Loucy (cell line): ENCODE measurements at regions not wholly inside any gene's neighbourhood (a gene's known extent, or its start where the extent isn't known, plus 50 kb on each side); places are given as distances from the start of the nearest gene placed in this dataset.

Experiments
- H2AFZ ChIP-seq: fragments of 200-600 bp; sonication (generic); 2 replicates; pipeline ENCODE4 v1.6.0; 2016; ENCODE audit warnings: antibody characterized with exemption, mild to moderate bottlenecking, low read length, moderate library complexity
- H3F3A ChIP-seq: fragments of 200-600 bp; 2 replicates; pipeline ENCODE4 v1.6.0; 2016; ENCODE audit warnings: antibody characterized with exemption, low read depth, mild to moderate bottlenecking
- H3K27me3 ChIP-seq: fragments of 200-600 bp; sonication (generic); 2 replicates; pipeline ENCODE4 v1.6.1; 2014; ENCODE audit warnings: low read length, mild to moderate bottlenecking; ENCODE audit not compliant: insufficient read depth, poor library complexity, severe bottlenecking
- H3K36me3 ChIP-seq: fragments of 200-600 bp; sonication (generic); 2 replicates; pipeline ENCODE4 v1.6.1; 2016; ENCODE audit warnings: low read length; ENCODE audit not compliant: insufficient read depth
- H3K4me1 ChIP-seq: fragments of 200-600 bp; sonication (generic); 2 replicates; pipeline ENCODE4 v1.5.1; 2014; ENCODE audit warnings: low read length, mild to moderate bottlenecking; ENCODE audit not compliant: insufficient read depth, poor library complexity, severe bottlenecking
- H3K4me2 ChIP-seq: fragments of 200-600 bp; sonication (generic); 2 replicates; pipeline ENCODE4 v1.6.0; 2014; ENCODE audit warnings: antibody characterized with exemption, low read length, low read depth, mild to moderate bottlenecking; ENCODE audit not compliant: poor library complexity, severe bottlenecking
- H3K4me3 ChIP-seq: fragments of 200-600 bp; sonication (generic); 2 replicates; pipeline ENCODE4 v1.5.1; 2014; ENCODE audit warnings: low read length, mild to moderate bottlenecking, mixed read lengths; ENCODE audit not compliant: poor library complexity, severe bottlenecking
- H3K79me2 ChIP-seq: fragments of 200-600 bp; sonication (generic); 2 replicates; pipeline ENCODE4 v1.6.1; 2014; ENCODE audit warnings: low read length; ENCODE audit not compliant: insufficient read depth
- H3K9ac ChIP-seq: fragments of 200-600 bp; sonication (generic); 2 replicates; pipeline ENCODE4 v1.6.0; 2014; ENCODE audit warnings: mild to moderate bottlenecking, low read depth, low read length, moderate library complexity; ENCODE audit not compliant: poor library complexity, severe bottlenecking
- H3K9me2 ChIP-seq: fragments of 200-600 bp; sonication (generic); replicated peaks from 2 replicates; pipeline ENCODE4 v1.6.1; 2016; ENCODE audit warnings: low read depth, low read length, mixed read lengths
- H3K9me3 ChIP-seq: fragments of 200-600 bp; sonication (generic); 2 replicates; pipeline ENCODE4 v1.6.1; 2014; ENCODE audit warnings: mild to moderate bottlenecking, antibody characterized with exemption, low read length, low read depth; ENCODE audit not compliant: insufficient read depth
- H4K20me1 ChIP-seq: fragments of 200-600 bp; sonication (generic); 2 replicates; pipeline ENCODE4 v1.6.0; 2014; ENCODE audit warnings: antibody characterized with exemption, low read length, mild to moderate bottlenecking; ENCODE audit not compliant: insufficient read depth, poor library complexity, severe bottlenecking
- CTCF ChIP-seq: fragments of 200-600 bp; sonication (generic); conservative IDR thresholded peaks from 2 replicates; pipeline ENCODE4 v1.5.1; 2014; ENCODE audit warnings: mild to moderate bottlenecking, antibody characterized with exemption, low read length
- EZH2phosphoT487 ChIP-seq: fragments of 200-600 bp; IDR thresholded peaks from 2 replicates; pipeline ENCODE4 v1.6.1; 2018; ENCODE audit warnings: antibody characterized with exemption, mild to moderate bottlenecking, moderate library complexity, borderline replicate concordance

- TF ChIP-seq EZH2phosphoT487 = no peak
- TF ChIP-seq CTCF = no peak
- Histone ChIP-seq H2AFZ (no peak overlapping the region), H3K79me2 (no peaks in the 10 kb centered on the region), H3K9me2 (no peaks in the 10 kb centered on the region), H4K20me1 (no peaks in the 10 kb centered on the region), H3K36me3 (no peaks in the 10 kb centered on the region), H3F3A (no peaks in the 10 kb centered on the region), H3K4me1 (no peaks in the 10 kb centered on the region), H3K9me3 (no peaks in the 10 kb centered on the region), H3K4me3 (no peak overlapping the region), H3K9ac (no peak overlapping the region), H3K4me2 (no peak overlapping the region), H3K27me3 (no peaks in the 10 kb centered on the region)
These were observed 443.8 kb upstream of the GJE1 start for GRCh38 chr6:141688916-141689315.

GRCh38 chr6:141685416-141685815, 447.3 kb upstream of the GJE1 start:
- Histone ChIP-seq H3K36me3 (no peaks in the 10 kb centered on the region), H3K9me3 (no peaks in the 10 kb centered on the region), H3K9me2 (no peaks in the 10 kb centered on the region), H2AFZ (no peak overlapping the region), H3K27me3 (no peaks in the 10 kb centered on the region), H3K9ac (no peak overlapping the region), H3K4me2 (no peak overlapping the region), H3K4me3 (no peak overlapping the region), H3K79me2 (no peaks in the 10 kb centered on the region), H3F3A (no peaks in the 10 kb centered on the region), H3K4me1 (no peaks in the 10 kb centered on the region), H4K20me1 (no peaks in the 10 kb centered on the region)
- no peak for TF ChIP-seq EZH2phosphoT487
- no peak for TF ChIP-seq CTCF

GRCh38 chr6:141682391-141682790, 450.3 kb upstream of the GJE1 start:
- TF ChIP-seq CTCF (no peak), EZH2phosphoT487 (no peak)
- Histone ChIP-seq H3K79me2 (no peaks in the 10 kb centered on the region), H3F3A (no peaks in the 10 kb centered on the region), H3K36me3 (no peaks in the 10 kb centered on the region), H2AFZ (no peak overlapping the region), H3K27me3 (no peaks in the 10 kb centered on the region), H3K4me2 (no peak overlapping the region), H3K9ac (no peak overlapping the region), H3K4me1 (no peaks in the 10 kb centered on the region), H3K9me2 (no peaks in the 10 kb centered on the region), H3K9me3 (no peaks in the 10 kb centered on the region), H3K4me3 (no peak overlapping the region), H4K20me1 (no peaks in the 10 kb centered on the region)
